PC-9 (cell line): ENCODE measurements at regions not wholly inside any gene's neighbourhood (a gene's known extent, or its start where the extent isn't known, plus 50 kb on each side); places are given as distances from the start of the nearest gene placed in this dataset.

Experiments used
- BruUV-seq: library from RNA; stranded (reverse); fragments of 400-500 nt; replicated peaks from 2 replicates; lab custom pipeline; 2021; lab: Mats Ljungman, UMichigan
- CTCF ChIA-PET: fragments of 300-600 bp; sonication (Branson Sonifier 250); formaldehyde crosslinking; loops from one replicate; lab custom pipeline; 2022; ENCODE audit warnings: antibody characterized with exemption; lab: Charles Lee
- POLR2A ChIA-PET: fragments of 300-600 bp; sonication (Branson Sonifier 250); formaldehyde crosslinking; loops from one replicate; lab custom pipeline; 2022; ENCODE audit warnings: antibody characterized with exemption; ENCODE audit not compliant: unreplicated experiment; lab: Charles Lee
- DNase-seq, 2 experiments: peaks; one replicate each; pipeline versions ENCODE4 v3.0.0 to v3.0.0-alpha.2; 2015 to 2022; ENCODE audit warnings: mixed read lengths in 1 of 2
- H2AFZ ChIP-seq: fragments of 200-600 bp; sonication (generic); 2 replicates; pipeline ENCODE4 v1.8.1; 2017; ENCODE audit warnings: antibody characterized with exemption
- H3F3A ChIP-seq: fragments of 200-600 bp; sonication (generic); 2 replicates; pipeline ENCODE4 v1.8.1; 2017; ENCODE audit warnings: antibody characterized with exemption, mild to moderate bottlenecking, low read depth; ENCODE audit not compliant: insufficient read depth
- H3K27ac ChIP-seq: fragments of 200-600 bp; sonication (generic); 2 replicates; pipeline ENCODE4 v1.6.1; 2016; ENCODE audit warnings: mixed run types
- H3K27me3 ChIP-seq: fragments of 200-600 bp; sonication (generic); 2 replicates; pipeline ENCODE4 v1.6.1; 2016; ENCODE audit warnings: low read depth, mixed run types; ENCODE audit not compliant: insufficient read depth
- H3K36me3 ChIP-seq: fragments of 200-600 bp; sonication (generic); 2 replicates; pipeline ENCODE4 v1.6.1; 2016; ENCODE audit warnings: low read depth, mixed run types
- H3K4me1 ChIP-seq: fragments of 200-600 bp; sonication (generic); replicated peaks from 2 replicates; pipeline ENCODE4 v1.6.1; 2016; ENCODE audit warnings: mixed run types; ENCODE audit not compliant: insufficient read depth
- H3K4me2 ChIP-seq: fragments of 200-600 bp; sonication (generic); 2 replicates; pipeline ENCODE4 v1.6.1; 2017; ENCODE audit warnings: mixed run types
- H3K4me3 ChIP-seq: fragments of 200-600 bp; sonication (generic); 2 replicates; pipeline ENCODE4 v1.6.1; 2016; ENCODE audit warnings: mixed run types
- H3K79me2 ChIP-seq: fragments of 200-600 bp; sonication (generic); 2 replicates; pipeline ENCODE4 v1.6.1; 2017; ENCODE audit warnings: low read depth, mixed run types
- H3K9me2 ChIP-seq: fragments of 200-600 bp; sonication (generic); 2 replicates; pipeline ENCODE4 v1.8.1; 2017; ENCODE audit warnings: mild to moderate bottlenecking; ENCODE audit not compliant: insufficient read depth
- H3K9me3 ChIP-seq: fragments of 200-600 bp; sonication (generic); 2 replicates; pipeline ENCODE4 v1.8.1; 2016; ENCODE audit warnings: low read depth; ENCODE audit not compliant: insufficient read depth
- H4K20me1 ChIP-seq: fragments of 200-600 bp; sonication (generic); 2 replicates; pipeline ENCODE4 v1.8.1; 2017; ENCODE audit not compliant: insufficient read depth
- CTCF ChIP-seq: fragments of 200-600 bp; sonication (generic); conservative IDR thresholded peaks from 2 replicates; pipeline ENCODE4 v1.6.1; 2017; ENCODE audit warnings: mixed run types, antibody characterized with exemption, mild to moderate bottlenecking, moderate library complexity
- EZH2 ChIP-seq: fragments of 200-600 bp; sonication (generic); IDR thresholded peaks from 2 replicates; pipeline ENCODE4 v1.8.0; 2017; ENCODE audit warnings: antibody characterized with exemption, low read depth
- intact Hi-C: fragments of 100-400 bp; cut with micrococcal nuclease; formaldehyde crosslinking; loops from one replicate; pipeline ENCODE4 v1.10.0; 2022; ENCODE audit not compliant: unreplicated experiment

GRCh38 chr4:24278693-24279092 lies 305.7 kb downstream of the DHX15 start:
- no peaks in the 10 kb centered on the region for H3K4me1 ChIP-seq
- no TSS peak for BruUV-seq
- ChIA-PET POLR2A (interaction anchor here (0.7 kb wide), 1 partner anchor 15 kb away, joined by 5 read pairs; no protein-coding TSS in a partner anchor), CTCF (no interaction called here)
- no peak overlapping the region for H2AFZ ChIP-seq
- no peaks in the 10 kb centered on the region for H3K9me2 ChIP-seq
- intact Hi-C loops = no loop called here
- H3K4me2 ChIP-seq = no peak overlapping the region
- no peaks in the 10 kb centered on the region for H3F3A ChIP-seq
- no peak overlapping the region for H3K4me3 ChIP-seq
- H3K9me3 ChIP-seq = no peaks in the 10 kb centered on the region
- no peaks in the 10 kb centered on the region for H3K36me3 ChIP-seq
- no peaks in the 10 kb centered on the region for H3K79me2 ChIP-seq
- TF ChIP-seq CTCF (no peak), EZH2 (no peak)
- no peak for DNase-seq
- H3K27me3 ChIP-seq = peaks cover 17% of the 10 kb centered on the region
- no peaks in the 10 kb centered on the region for H4K20me1 ChIP-seq
- H3K27ac ChIP-seq = no peak overlapping the region

- H3K9me3 ChIP-seq = no peaks in the 10 kb centered on the region
- ChIA-PET CTCF (no interaction called here), POLR2A (no interaction called here)
- no peak overlapping the region for H3K27ac ChIP-seq
- no peak overlapping the region for H2AFZ ChIP-seq
- H3K4me3 ChIP-seq = no peak overlapping the region
- no TSS peak for BruUV-seq
- H3F3A ChIP-seq = no peaks in the 10 kb centered on the region
- no peaks in the 10 kb centered on the region for H3K9me2 ChIP-seq
- H3K27me3 ChIP-seq = peaks cover 13% of the 10 kb centered on the region
- no peaks in the 10 kb centered on the region for H3K79me2 ChIP-seq
- intact Hi-C loops = no loop called here
- H3K4me2 ChIP-seq = no peak overlapping the region
- TF ChIP-seq CTCF = no peak
- no peak for TF ChIP-seq EZH2
- H3K36me3 ChIP-seq = no peaks in the 10 kb centered on the region
- no peaks in the 10 kb centered on the region for H3K4me1 ChIP-seq
- H4K20me1 ChIP-seq = no peaks in the 10 kb centered on the region
- DNase-seq = no peak
These were observed 309.9 kb downstream of the DHX15 start for GRCh38 chr4:24274381-24274941.

- no TSS peak for BruUV-seq
- Histone ChIP-seq H3F3A (no peaks in the 10 kb centered on the region), H3K79me2 (no peaks in the 10 kb centered on the region), H4K20me1 (no peaks in the 10 kb centered on the region), H3K9me2 (no peaks in the 10 kb centered on the region), H3K9me3 (no peaks in the 10 kb centered on the region), H3K27me3 (peaks cover 13% of the 10 kb centered on the region), H2AFZ (no peak overlapping the region), H3K4me1 (no peaks in the 10 kb centered on the region), H3K27ac (no peak overlapping the region), H3K4me3 (no peak overlapping the region), H3K36me3 (no peaks in the 10 kb centered on the region), H3K4me2 (no peak overlapping the region)
- no peak for TF ChIP-seq EZH2
- no peak for TF ChIP-seq CTCF
- ChIA-PET CTCF (no interaction called here), POLR2A (no interaction called here)
- DNase-seq = no peak
- intact Hi-C loops = no loop called here
These were observed 311.2 kb downstream of the DHX15 start for GRCh38 chr4:24273136-24273535.
